G401.6 (cell line): ENCODE measurements at regions not wholly inside any gene's neighbourhood (a gene's known extent, or its start where the extent isn't known, plus 50 kb on each side); places are given as distances from the start of the nearest gene placed in this dataset.

ENCODE experiments used
- FAIRE-seq: peaks from 2 replicates; lab custom pipeline; 2012; peaks lifted over from hg19 to GRCh38; lab: Jason Lieb, UNC

- FAIRE-seq: no peak
Observed at GRCh38 chr11:92764128-92764527, 205.3 kb upstream of the MTNR1B start.

GRCh38 chr11:92765082-92765840 lies 204.2 kb upstream of the MTNR1B start:
- no peak for FAIRE-seq

GRCh38 chr11:92765965-92766371 lies 203.5 kb upstream of the MTNR1B start:
- no peak for FAIRE-seq

- no peak for FAIRE-seq
Observed at GRCh38 chr11:92766698-92767097, 202.8 kb upstream of the MTNR1B start.

GRCh38 chr11:92767416-92767815 lies 202.0 kb upstream of the MTNR1B start:
- FAIRE-seq: no peak

- no peak for FAIRE-seq
Observed at GRCh38 chr11:92768121-92768840, 201.2 kb upstream of the MTNR1B start.

- no peak for FAIRE-seq
Observed at GRCh38 chr11:92769112-92769511, 200.3 kb upstream of the MTNR1B start.

GRCh38 chr11:92770419-92770818 lies 199.0 kb upstream of the MTNR1B start:
- FAIRE-seq: no peak

GRCh38 chr11:92770981-92771380 lies 198.5 kb upstream of the MTNR1B start:
- FAIRE-seq: no peak

GRCh38 chr11:92771701-92772100 lies 197.8 kb upstream of the MTNR1B start:
- FAIRE-seq: no peak

- FAIRE-seq: no peak
Observed at GRCh38 chr11:92775003-92775676, 194.3 kb upstream of the MTNR1B start.

GRCh38 chr11:92776676-92777075 lies 192.8 kb upstream of the MTNR1B start:
- FAIRE-seq: no peak

GRCh38 chr11:92779746-92780145 lies 189.7 kb upstream of the MTNR1B start:
- no peak for FAIRE-seq

GRCh38 chr11:92781151-92781550 lies 188.3 kb upstream of the MTNR1B start:
- FAIRE-seq: no peak

- FAIRE-seq: no peak
Observed at GRCh38 chr11:92782806-92783205, 186.6 kb upstream of the MTNR1B start.

GRCh38 chr11:92784331-92784730 lies 185.1 kb upstream of the MTNR1B start:
- no peak for FAIRE-seq

- peak; percentile 78 for FAIRE-seq
Observed at GRCh38 chr11:92787638-92788037, 181.8 kb upstream of the MTNR1B start.

GRCh38 chr11:92789761-92790160 lies 179.7 kb upstream of the MTNR1B start:
- no peak for FAIRE-seq

GRCh38 chr11:92790366-92790765 lies 179.1 kb upstream of the MTNR1B start:
- FAIRE-seq: no peak

GRCh38 chr11:92790926-92791616 lies 178.4 kb upstream of the MTNR1B start:
- no peak for FAIRE-seq

GRCh38 chr11:92791886-92792285 lies 177.6 kb upstream of the MTNR1B start:
- no peak for FAIRE-seq

GRCh38 chr11:92793189-92793588 lies 176.3 kb upstream of the MTNR1B start:
- no peak for FAIRE-seq

- FAIRE-seq: no peak
Observed at GRCh38 chr11:92794783-92795182, 174.7 kb upstream of the MTNR1B start.
